K562 (cell line): ENCODE measurements at regions not wholly inside any gene's neighbourhood (a gene's known extent, or its start where the extent isn't known, plus 50 kb on each side); places are given as distances from the start of the nearest gene placed in this dataset.

ENCODE experiments used
- ATAC-seq: fragments of 200-7000 bp; cut with Tn5 transposase; 3 replicates; pipeline ENCODE4 v1.9.1; 2020; ENCODE audit warnings: moderate library complexity
- BruUV-seq: library from RNA; stranded (reverse); fragments of 400-500 nt; replicated peaks from 2 replicates; lab custom pipeline; 2021; lab: Mats Ljungman, UMichigan
- CTCF ChIA-PET: fragments of 300-600 bp; formaldehyde crosslinking; extraction: SDS; loops from one replicate; lab custom pipeline; 2021; ENCODE audit warnings: low intra/inter-chr PET ratio; lab: Yijun Ruan, JAX
- POLR2A ChIA-PET: fragments of 300-600, 350-650 bp; sonication (Branson Sonifier 250); formaldehyde crosslinking; extraction: SDS; loops from one replicate; lab custom pipeline; 2021; ENCODE audit warnings: antibody characterized with exemption, inconsistent platforms; lab: Yijun Ruan, JAX
- DNase-seq, 4 experiments: peaks; one replicate each; pipeline versions ENCODE4 v3.0.0 to v3.0.0-alpha.2; 2011 to 2018; ENCODE audit warnings: low spot score in 3 of 4, mixed read lengths in 3 of 4; ENCODE audit errors: extremely low read depth in 1 of 4
- FAIRE-seq: peaks from 2 replicates; lab custom pipeline; 2011; peaks lifted over from hg19 to GRCh38; lab: Jason Lieb, UNC
- H2AFZ ChIP-seq: 2 replicates; pipeline ENCODE4 v1.6.0; 2011; ENCODE audit warnings: low read depth, low read length, control low read depth, inconsistent platforms
- H3K27ac ChIP-seq: fragments of 200-600 bp; 3 replicates; pipeline ENCODE4 v1.8.0; 2011; ENCODE audit warnings: low read depth, mild to moderate bottlenecking, control low read depth, inconsistent platforms, low read length, moderate library complexity, mixed read lengths; ENCODE audit errors: extremely low read depth
- H3K27me3 ChIP-seq, 2 experiments: fragments of 300-600 bp in 1 of 2; 2 replicates in 1 of 2; 3 replicates in 1 of 2; pipeline versions ENCODE4 v1.6.0 to v1.8.0; 2011; ENCODE audit warnings: inconsistent platforms in 2 of 2, low read length in 2 of 2, mild to moderate bottlenecking in 1 of 2, mixed read lengths in 1 of 2, moderate library complexity in 1 of 2; ENCODE audit not compliant: control insufficient read depth in 2 of 2, insufficient read depth in 2 of 2
- H3K36me3 ChIP-seq: fragments of 300-600 bp; 3 replicates; pipeline ENCODE4 v1.8.0; 2011; ENCODE audit warnings: mild to moderate bottlenecking, low read length, inconsistent platforms; ENCODE audit not compliant: control insufficient read depth, insufficient read depth
- H3K4me1 ChIP-seq, 2 experiments: fragments of 200-600 bp in 1 of 2; replicated peaks in 1 of 2; 2 replicates in 1 of 2; 3 replicates in 1 of 2; pipeline versions ENCODE4 v1.5.1 to v1.8.0; 2011; ENCODE audit warnings: inconsistent platforms in 2 of 2, low read length in 2 of 2, mild to moderate bottlenecking in 1 of 2, mixed read lengths in 1 of 2, moderate library complexity in 1 of 2; ENCODE audit not compliant: control insufficient read depth in 2 of 2, insufficient read depth in 2 of 2
- H3K4me2 ChIP-seq: 2 replicates; pipeline ENCODE4 v1.6.1; 2011; ENCODE audit warnings: low read length, control low read depth, inconsistent platforms, mixed read lengths; ENCODE audit not compliant: insufficient read depth
- H3K4me3 ChIP-seq: fragments of 200-600 bp; sonication (generic), shearing (Covaris generic); 2 replicates; pipeline ENCODE4 v1.5.1; 2016; ENCODE audit warnings: control low read depth, inconsistent platforms
- H3K79me2 ChIP-seq: fragments of 200-600 bp; 3 replicates; pipeline ENCODE4 v1.8.0; 2011; ENCODE audit warnings: low read length, inconsistent platforms; ENCODE audit not compliant: control insufficient read depth, insufficient read depth
- H3K9ac ChIP-seq, 2 experiments: 2 replicates each; pipeline versions ENCODE4 v1.6.0 to v1.6.1; 2011; ENCODE audit warnings: low read depth in 2 of 2, low read length in 2 of 2, control low read depth in 1 of 2, inconsistent platforms in 1 of 2, mild to moderate bottlenecking in 1 of 2, mixed read lengths in 1 of 2; ENCODE audit not compliant: insufficient read depth in 1 of 2
- H3K9me1 ChIP-seq: one replicate; pipeline ENCODE4 v1.6.0; 2011; ENCODE audit warnings: inconsistent platforms, mild to moderate bottlenecking, low read length, moderate library complexity; ENCODE audit not compliant: control insufficient read depth, insufficient read depth
- H3K9me3 ChIP-seq: replicated peaks from 2 replicates; pipeline ENCODE4 v1.5.1; 2011; ENCODE audit warnings: low read depth, low read length, inconsistent platforms; ENCODE audit not compliant: control insufficient read depth, insufficient read depth
- H4K20me1 ChIP-seq: replicated peaks from 2 replicates; pipeline ENCODE4 v1.6.1; 2011; ENCODE audit warnings: low read length, inconsistent platforms, mixed read lengths; ENCODE audit not compliant: control insufficient read depth, insufficient read depth
- KAT7 ChIP-seq: sonication (generic); formaldehyde crosslinking; IDR thresholded peaks from 2 replicates; pipeline ENCODE4 v1.8.0; 2022; ENCODE audit warnings: missing genetic modification reagents, mild to moderate bottlenecking, borderline replicate concordance
- POLR2AphosphoS2 ChIP-seq: IDR thresholded peaks from 2 replicates; pipeline ENCODE4 v1.6.1; 2012; ENCODE audit warnings: low read length, improper control_type of control experiment
- PTBP1 ChIP-seq: fragments of 200-400 bp; formaldehyde crosslinking; IDR thresholded peaks from 2 replicates; pipeline ENCODE4 v1.6.1; 2017; ENCODE audit warnings: low read depth, low read length
- SREBF1 ChIP-seq: fragments of 150-350 bp; IDR thresholded peaks from 2 replicates; pipeline ENCODE4 v1.6.1; 2014; ENCODE audit warnings: antibody characterized with exemption, low read depth, low read length, borderline replicate concordance
- ZFP36 ChIP-seq: fragments of 150-350 bp; IDR thresholded peaks from 2 replicates; pipeline ENCODE4 v1.6.1; 2018; ENCODE audit warnings: low read length, low read depth; ENCODE audit not compliant: partially characterized antibody
- ZNF212 ChIP-seq: fragments of 450-650 bp; formaldehyde crosslinking; IDR thresholded peaks from 2 replicates; pipeline ENCODE4 v1.4.0; 2020; ENCODE audit warnings: mild to moderate bottlenecking
- ZSCAN29 ChIP-seq: fragments of 450-650 bp; IDR thresholded peaks from 2 replicates; pipeline ENCODE4 v1.6.1; 2017
- in situ Hi-C: fragments of 300-500 bp; cut with MboI; formaldehyde crosslinking; loops from 4 replicates; pipeline ENCODE4 v1.15.0; 2018; ENCODE audit warnings: inconsistent platforms, mixed read lengths
- intact Hi-C: fragments of 100-400 bp; cut with micrococcal nuclease; formaldehyde crosslinking; loops from 2 replicates; pipeline ENCODE4 v1.14.2; 2022
- TF ChIP-seq, protein P1 (sequence below): fragments of 250-450 bp; sonication (Bioruptor Pico); IDR thresholded peaks from 2 replicates; pipeline ENCODE4 v1.4.0; 2020; ENCODE audit warnings: mild to moderate bottlenecking, moderate library complexity

DNA sequence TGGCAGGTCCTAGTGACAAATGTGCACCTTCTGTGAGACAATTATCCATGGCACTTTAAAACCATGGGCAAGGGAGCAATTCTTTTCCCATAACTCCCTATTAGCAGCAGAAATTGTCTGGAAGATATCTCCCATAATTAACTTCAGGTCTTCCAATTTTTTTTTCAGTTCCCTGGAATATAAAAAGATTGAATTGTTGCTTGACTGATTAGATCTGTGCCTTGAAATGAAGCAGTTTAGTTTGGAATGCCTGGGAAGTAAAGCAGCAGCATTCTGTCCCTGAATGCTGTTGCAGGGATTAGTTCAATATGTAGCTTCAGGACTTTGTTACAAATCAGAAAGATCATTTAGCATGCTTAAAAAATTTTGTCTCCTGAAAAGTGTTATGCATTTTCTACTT, 137.0 kb upstream of the GOLGA6L4 start:
- intact Hi-C loops = no loop called here
- Histone ChIP-seq H3K4me1 (no peaks in the 10 kb centered on the region; a peak in 1 of 5 replicates), H3K9me1 (no peaks in the 10 kb centered on the region), H3K4me2 (no peak overlapping the region), H2AFZ (no peak overlapping the region), H3K27me3 (peaks cover 0 to 2% of the 10 kb centered on the region in 2 experiments; a peak in 2 of 5 replicates), H3K27ac (no peak overlapping the region), H4K20me1 (no peaks in the 10 kb centered on the region), H3K9me3 (no peaks in the 10 kb centered on the region)
- in situ Hi-C loops = loop anchor here (5.0 kb wide), 1 partner anchor 1856 kb away; no protein-coding TSS in a partner anchor
- no peak for DNase-seq
- CTCF ChIA-PET = no interaction called here
- no peak for FAIRE-seq
- TF ChIP-seq ZNF212 (CRISPR knock-in tag) = no peak
- TF ChIP-seq KAT7 (CRISPR knock-in tag) = no peak
- TF ChIP-seq, protein P1, sequence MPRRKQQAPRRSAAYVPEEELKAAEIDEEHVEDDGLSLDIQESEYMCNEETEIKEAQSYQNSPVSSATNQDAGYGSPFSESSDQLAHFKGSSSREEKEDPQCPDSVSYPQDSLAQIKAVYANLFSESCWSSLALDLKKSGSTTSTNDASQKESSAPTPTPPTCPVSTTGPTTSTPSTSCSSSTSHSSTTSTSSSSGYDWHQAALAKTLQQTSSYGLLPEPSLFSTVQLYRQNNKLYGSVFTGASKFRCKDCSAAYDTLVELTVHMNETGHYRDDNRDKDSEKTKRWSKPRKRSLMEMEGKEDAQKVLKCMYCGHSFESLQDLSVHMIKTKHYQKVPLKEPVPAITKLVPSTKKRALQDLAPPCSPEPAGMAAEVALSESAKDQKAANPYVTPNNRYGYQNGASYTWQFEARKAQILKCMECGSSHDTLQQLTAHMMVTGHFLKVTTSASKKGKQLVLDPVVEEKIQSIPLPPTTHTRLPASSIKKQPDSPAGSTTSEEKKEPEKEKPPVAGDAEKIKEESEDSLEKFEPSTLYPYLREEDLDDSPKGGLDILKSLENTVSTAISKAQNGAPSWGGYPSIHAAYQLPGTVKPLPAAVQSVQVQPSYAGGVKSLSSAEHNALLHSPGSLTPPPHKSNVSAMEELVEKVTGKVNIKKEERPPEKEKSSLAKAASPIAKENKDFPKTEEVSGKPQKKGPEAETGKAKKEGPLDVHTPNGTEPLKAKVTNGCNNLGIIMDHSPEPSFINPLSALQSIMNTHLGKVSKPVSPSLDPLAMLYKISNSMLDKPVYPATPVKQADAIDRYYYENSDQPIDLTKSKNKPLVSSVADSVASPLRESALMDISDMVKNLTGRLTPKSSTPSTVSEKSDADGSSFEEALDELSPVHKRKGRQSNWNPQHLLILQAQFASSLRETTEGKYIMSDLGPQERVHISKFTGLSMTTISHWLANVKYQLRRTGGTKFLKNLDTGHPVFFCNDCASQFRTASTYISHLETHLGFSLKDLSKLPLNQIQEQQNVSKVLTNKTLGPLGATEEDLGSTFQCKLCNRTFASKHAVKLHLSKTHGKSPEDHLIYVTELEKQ (CRISPR knock-in tag) = no peak
- no peak for TF ChIP-seq PTBP1
- no peak for TF ChIP-seq POLR2AphosphoS2
- TF ChIP-seq ZFP36 = no peak
- TF ChIP-seq ZSCAN29 = no peak
- TF ChIP-seq SREBF1 = no peak
- TF ChIP-seq, all 486 proteins: peak for 0
- no peaks in the 10 kb centered on the region for H3K79me2 ChIP-seq
- no peaks in the 10 kb centered on the region for H3K36me3 ChIP-seq
- POLR2A ChIA-PET = no interaction called here
- BruUV-seq = no TSS peak
- no peak overlapping the region for H3K4me3 ChIP-seq
- H3K9ac ChIP-seq = no peak overlapping the region
- ATAC-seq = no peak
